ENCODE measurements at regions not wholly inside any gene's neighbourhood (a gene's known extent, or its start where the extent isn't known, plus 50 kb on each side); places are given as distances from the start of the nearest gene placed in this dataset.
A peak's percentile ranks its signal among the peaks of the same experiment; 100 is the strongest.
"Not testable (repeated sequence)": the region's sequence is repeated elsewhere in the genome, so short reads cannot be mapped to it uniquely, and the experiment has no call there.

GRCh38 chr16:87199901-87200300 is 117.3 kb downstream of the C16orf95 start:
- no peak for DNase-seq (ENCODE audit: low read depth in 2 of 2)

- no peak for DNase-seq (ENCODE audit: low read depth in 2 of 2)
Observed at GRCh38 chr16:87200637-87201036, 116.6 kb downstream of the C16orf95 start.

GRCh38 chr16:87201052-87201451 is 116.1 kb downstream of the C16orf95 start:
- DNase-seq (ENCODE audit: low read depth in 2 of 2), result peak; percentile 98 to 99

- no peak for DNase-seq (ENCODE audit: low read depth in 2 of 2)
Observed at GRCh38 chr16:87201790-87202189, 115.4 kb downstream of the C16orf95 start.

GRCh38 chr16:87202346-87202745 is 114.8 kb downstream of the C16orf95 start:
- no peak for DNase-seq (ENCODE audit: low read depth in 2 of 2)

- peak; percentile 64 to 73 for DNase-seq (ENCODE audit: low read depth in 2 of 2)
Observed at GRCh38 chr16:87203060-87203656, 114.0 kb downstream of the C16orf95 start.

GRCh38 chr16:87206646-87207451 is 110.3 kb downstream of the C16orf95 start:
- peak; percentile 54 to 57 for DNase-seq (ENCODE audit: low read depth in 2 of 2)

GRCh38 chr16:87207509-87207908 is 109.7 kb downstream of the C16orf95 start:
- peak; percentile 79 for DNase-seq (ENCODE audit: low read depth in 2 of 2)

GRCh38 chr16:87207965-87208364 is 109.2 kb downstream of the C16orf95 start:
- no peak for DNase-seq (ENCODE audit: low read depth in 2 of 2)

- DNase-seq (ENCODE audit: low read depth in 2 of 2), result not testable (repeated sequence)
Observed at GRCh38 chr16:87208968-87209367, 108.2 kb downstream of the C16orf95 start.

GRCh38 chr16:87209808-87210512 is 107.2 kb downstream of the C16orf95 start:
- DNase-seq (ENCODE audit: low read depth in 2 of 2), result no peak

GRCh38 chr16:87210894-87211293 is 106.3 kb downstream of the C16orf95 start:
- no peak for DNase-seq (ENCODE audit: low read depth in 2 of 2)

GRCh38 chr16:87212026-87212425 is 105.2 kb downstream of the C16orf95 start:
- DNase-seq (ENCODE audit: low read depth in 2 of 2), result no peak

- no peak for DNase-seq (ENCODE audit: low read depth in 2 of 2)
Observed at GRCh38 chr16:87213536-87213935, 103.7 kb downstream of the C16orf95 start.

GRCh38 chr16:87216148-87216840 is 100.9 kb downstream of the C16orf95 start:
- no peak for DNase-seq (ENCODE audit: low read depth in 2 of 2)

GRCh38 chr16:87216841-87217275 is 100.3 kb downstream of the C16orf95 start:
- no peak for DNase-seq (ENCODE audit: low read depth in 2 of 2)

GRCh38 chr16:87217802-87218201 is 99.4 kb downstream of the C16orf95 start:
- not testable (repeated sequence) for DNase-seq (ENCODE audit: low read depth in 2 of 2)

- DNase-seq (ENCODE audit: low read depth in 2 of 2), result no peak
Observed at GRCh38 chr16:87218281-87219055, 98.7 kb downstream of the C16orf95 start.

GRCh38 chr16:87219287-87219909 is 97.8 kb downstream of the C16orf95 start:
- DNase-seq (ENCODE audit: low read depth in 2 of 2), result no peak

- DNase-seq (ENCODE audit: low read depth in 2 of 2), result no peak
Observed at GRCh38 chr16:87221633-87222032, 95.6 kb downstream of the C16orf95 start.

GRCh38 chr16:87222335-87222734 is 94.9 kb downstream of the C16orf95 start:
- no peak for DNase-seq (ENCODE audit: low read depth in 2 of 2)
